K562 (cell line): ENCODE measurements at regions not wholly inside any gene's neighbourhood (a gene's known extent, or its start where the extent isn't known, plus 50 kb on each side); places are given as distances from the start of the nearest gene placed in this dataset.

ENCODE experiments used
- ATAC-seq: fragments of 200-7000 bp; cut with Tn5 transposase; 3 replicates; pipeline ENCODE4 v1.9.1; 2020; ENCODE audit warnings: moderate library complexity
- BruUV-seq: library from RNA; stranded (reverse); fragments of 400-500 nt; replicated peaks from 2 replicates; lab custom pipeline; 2021; lab: Mats Ljungman, UMichigan
- CTCF ChIA-PET: fragments of 300-600 bp; formaldehyde crosslinking; extraction: SDS; loops from one replicate; lab custom pipeline; 2021; ENCODE audit warnings: low intra/inter-chr PET ratio; lab: Yijun Ruan, JAX
- POLR2A ChIA-PET: fragments of 300-600, 350-650 bp; sonication (Branson Sonifier 250); formaldehyde crosslinking; extraction: SDS; loops from one replicate; lab custom pipeline; 2021; ENCODE audit warnings: antibody characterized with exemption, inconsistent platforms; lab: Yijun Ruan, JAX
- DNase-seq, 4 experiments: peaks; one replicate each; pipeline versions ENCODE4 v3.0.0 to v3.0.0-alpha.2; 2011 to 2018; ENCODE audit warnings: low spot score in 3 of 4, mixed read lengths in 3 of 4; ENCODE audit errors: extremely low read depth in 1 of 4
- FAIRE-seq: peaks from 2 replicates; lab custom pipeline; 2011; peaks lifted over from hg19 to GRCh38; lab: Jason Lieb, UNC
- H2AFZ ChIP-seq: 2 replicates; pipeline ENCODE4 v1.6.0; 2011; ENCODE audit warnings: low read depth, low read length, control low read depth, inconsistent platforms
- H3K27ac ChIP-seq: fragments of 200-600 bp; 3 replicates; pipeline ENCODE4 v1.8.0; 2011; ENCODE audit warnings: low read depth, mild to moderate bottlenecking, control low read depth, inconsistent platforms, low read length, moderate library complexity, mixed read lengths; ENCODE audit errors: extremely low read depth
- H3K27me3 ChIP-seq, 2 experiments: fragments of 300-600 bp in 1 of 2; 2 replicates in 1 of 2; 3 replicates in 1 of 2; pipeline versions ENCODE4 v1.6.0 to v1.8.0; 2011; ENCODE audit warnings: inconsistent platforms in 2 of 2, low read length in 2 of 2, mild to moderate bottlenecking in 1 of 2, mixed read lengths in 1 of 2, moderate library complexity in 1 of 2; ENCODE audit not compliant: control insufficient read depth in 2 of 2, insufficient read depth in 2 of 2
- H3K36me3 ChIP-seq: fragments of 300-600 bp; 3 replicates; pipeline ENCODE4 v1.8.0; 2011; ENCODE audit warnings: mild to moderate bottlenecking, low read length, inconsistent platforms; ENCODE audit not compliant: control insufficient read depth, insufficient read depth
- H3K4me1 ChIP-seq, 2 experiments: fragments of 200-600 bp in 1 of 2; replicated peaks in 1 of 2; 2 replicates in 1 of 2; 3 replicates in 1 of 2; pipeline versions ENCODE4 v1.5.1 to v1.8.0; 2011; ENCODE audit warnings: inconsistent platforms in 2 of 2, low read length in 2 of 2, mild to moderate bottlenecking in 1 of 2, mixed read lengths in 1 of 2, moderate library complexity in 1 of 2; ENCODE audit not compliant: control insufficient read depth in 2 of 2, insufficient read depth in 2 of 2
- H3K4me2 ChIP-seq: 2 replicates; pipeline ENCODE4 v1.6.1; 2011; ENCODE audit warnings: low read length, control low read depth, inconsistent platforms, mixed read lengths; ENCODE audit not compliant: insufficient read depth
- H3K4me3 ChIP-seq: fragments of 200-600 bp; sonication (generic), shearing (Covaris generic); 2 replicates; pipeline ENCODE4 v1.5.1; 2016; ENCODE audit warnings: control low read depth, inconsistent platforms
- H3K79me2 ChIP-seq: fragments of 200-600 bp; 3 replicates; pipeline ENCODE4 v1.8.0; 2011; ENCODE audit warnings: low read length, inconsistent platforms; ENCODE audit not compliant: control insufficient read depth, insufficient read depth
- H3K9ac ChIP-seq, 2 experiments: 2 replicates each; pipeline versions ENCODE4 v1.6.0 to v1.6.1; 2011; ENCODE audit warnings: low read depth in 2 of 2, low read length in 2 of 2, control low read depth in 1 of 2, inconsistent platforms in 1 of 2, mild to moderate bottlenecking in 1 of 2, mixed read lengths in 1 of 2; ENCODE audit not compliant: insufficient read depth in 1 of 2
- H3K9me1 ChIP-seq: one replicate; pipeline ENCODE4 v1.6.0; 2011; ENCODE audit warnings: inconsistent platforms, mild to moderate bottlenecking, low read length, moderate library complexity; ENCODE audit not compliant: control insufficient read depth, insufficient read depth
- H3K9me3 ChIP-seq: replicated peaks from 2 replicates; pipeline ENCODE4 v1.5.1; 2011; ENCODE audit warnings: low read depth, low read length, inconsistent platforms; ENCODE audit not compliant: control insufficient read depth, insufficient read depth
- H4K20me1 ChIP-seq: replicated peaks from 2 replicates; pipeline ENCODE4 v1.6.1; 2011; ENCODE audit warnings: low read length, inconsistent platforms, mixed read lengths; ENCODE audit not compliant: control insufficient read depth, insufficient read depth
- ADNP ChIP-seq: fragments of 200-800 bp; sonication (Bioruptor generic); IDR thresholded peaks from 2 replicates; pipeline ENCODE4 v1.6.1; 2016; ENCODE audit warnings: missing genetic modification characterization, missing compliant biosample characterization
- ATF4 ChIP-seq: fragments of 450-650 bp; formaldehyde crosslinking; IDR thresholded peaks from 2 replicates; pipeline ENCODE4 v1.4.0; 2022; ENCODE audit warnings: mild to moderate bottlenecking, moderate library complexity
- CREB1 ChIP-seq, 2 experiments: sonication (generic) in 1 of 2; formaldehyde crosslinking in 1 of 2; IDR thresholded peaks; 2 replicates each; pipeline versions ENCODE4 v1.6.1 to v1.8.0; 2012 to 2022; ENCODE audit warnings: inconsistent platforms in 1 of 2, mild to moderate bottlenecking in 1 of 2, missing genetic modification reagents in 1 of 2, moderate library complexity in 1 of 2
- EHMT2 ChIP-seq: fragments of 450-650 bp; IDR thresholded peaks from 2 replicates; pipeline ENCODE4 v1.6.1; 2018; ENCODE audit warnings: antibody characterized with exemption
- ETV1 ChIP-seq: fragments of 450-650 bp; conservative IDR thresholded peaks from 2 replicates; pipeline ENCODE4 v1.6.1; 2016; ENCODE audit warnings: missing genetic modification characterization, control low read depth, low read depth, missing compliant biosample characterization
- HSF4 ChIP-seq: fragments of 250-450 bp; sonication (Bioruptor Pico); IDR thresholded peaks from 2 replicates; pipeline ENCODE4 v2.1.2; 2022; ENCODE audit warnings: mild to moderate bottlenecking, moderate library complexity, borderline replicate concordance
- NCOR1 ChIP-seq: fragments of 450-650 bp; IDR thresholded peaks from 2 replicates; pipeline ENCODE4 v1.6.1; 2016; ENCODE audit warnings: mild to moderate bottlenecking, moderate library complexity
- PHB2 ChIP-seq: fragments of 450-650 bp; IDR thresholded peaks from 2 replicates; pipeline ENCODE4 v1.6.1; 2017; ENCODE audit warnings: low read depth
- POLR2A ChIP-seq: fragments of 450-650 bp; conservative IDR thresholded peaks from 2 replicates; pipeline ENCODE4 v1.6.1; 2016
- RBM39 ChIP-seq: fragments of 200-400 bp; formaldehyde crosslinking; optimal IDR thresholded peaks from 2 replicates; pipeline ENCODE3; 2018; ENCODE audit warnings: low read depth, low read length
- SMAD2 ChIP-seq: fragments of 150-350 bp; IDR thresholded peaks from 2 replicates; pipeline ENCODE4 v1.6.1; 2014; ENCODE audit warnings: low read depth, mild to moderate bottlenecking, low read length
- SMAD4 ChIP-seq: fragments of 250-450 bp; sonication (Bioruptor Pico); conservative IDR thresholded peaks from 2 replicates; pipeline ENCODE4 v1.8.0; 2021; ENCODE audit warnings: inconsistent platforms, mild to moderate bottlenecking, moderate library complexity
- ZNF24 ChIP-seq: fragments of 450-650 bp; IDR thresholded peaks from 2 replicates; pipeline ENCODE4 v1.6.1; 2016
- ZNF263 ChIP-seq: sonication (generic); formaldehyde crosslinking; IDR thresholded peaks from 2 replicates; pipeline ENCODE4 v1.8.0; 2022; ENCODE audit warnings: mild to moderate bottlenecking, missing genetic modification reagents, borderline replicate concordance
- ZNF436 ChIP-seq: fragments of 250-450, 450-650 bp; sonication (Bioruptor Pico); formaldehyde crosslinking; IDR thresholded peaks from 2 replicates; pipeline ENCODE4 v1.7.0; 2020; ENCODE audit warnings: mild to moderate bottlenecking
- ZNF696 ChIP-seq: fragments of 250-450 bp; sonication (Bioruptor Pico); conservative IDR thresholded peaks from 2 replicates; pipeline ENCODE4 v1.4.0; 2020; ENCODE audit warnings: mild to moderate bottlenecking, moderate library complexity
- ZSCAN32 ChIP-seq: fragments of 450-650 bp; formaldehyde crosslinking; IDR thresholded peaks from 2 replicates; pipeline ENCODE4 v1.4.0; 2020; ENCODE audit warnings: mild to moderate bottlenecking, moderate library complexity
- WGBS: fragments of 100-300 bp; shearing (Covaris generic); methylation state at CpG from one replicate; pipeline ENCODE4 v1.1.6; 2016; ENCODE audit warnings: low coverage, mixed read lengths; ENCODE audit not compliant: insufficient coverage; ENCODE audit errors: missing lambda C conversion rate; 5-methylcytosine and 5-hydroxymethylcytosine counted together
- in situ Hi-C: fragments of 300-500 bp; cut with MboI; formaldehyde crosslinking; loops from 4 replicates; pipeline ENCODE4 v1.15.0; 2018; ENCODE audit warnings: inconsistent platforms, mixed read lengths
- intact Hi-C: fragments of 100-400 bp; cut with micrococcal nuclease; formaldehyde crosslinking; loops from 2 replicates; pipeline ENCODE4 v1.14.2; 2022

DNA sequence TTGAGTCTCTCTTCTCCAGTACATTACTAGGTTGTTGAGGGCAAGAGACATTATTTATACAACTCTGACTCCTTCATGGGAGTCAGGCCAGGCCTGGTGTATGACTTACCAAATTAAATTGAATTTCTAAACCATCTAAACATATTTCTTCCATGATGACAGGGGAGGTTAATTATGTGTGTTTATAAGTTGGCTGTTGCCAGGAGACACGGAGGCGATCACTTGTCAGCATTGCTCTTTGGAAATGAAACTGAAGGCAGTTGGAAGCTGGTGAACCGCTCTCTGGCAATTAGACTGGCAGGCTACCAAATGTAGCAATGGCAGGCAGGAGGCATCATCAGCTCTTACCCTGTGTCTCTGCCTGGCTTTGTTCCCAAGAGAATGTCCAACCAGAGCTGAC is 241.4 kb downstream of the KCNS3 start:
- ChIA-PET CTCF (no interaction called here), POLR2A (no interaction called here)
- no peaks in the 10 kb centered on the region for H3K9me1 ChIP-seq
- in situ Hi-C loops (no loop called here), intact Hi-C loops (no loop called here)
- H3K4me3 ChIP-seq, result no peak overlapping the region
- no peaks in the 10 kb centered on the region for H4K20me1 ChIP-seq
- H3K9ac ChIP-seq, result no peak overlapping the region
- no peak for FAIRE-seq
- TF ChIP-seq POLR2A (no peak), EHMT2 (no peak), ADNP (tag) (no peak), ETV1 (tag) (no peak), PHB2 (no peak), RBM39 (no peak), SMAD4 (CRISPR knock-in tag) (no peak), NCOR1 (no peak), ZNF696 (CRISPR knock-in tag) (no peak), CREB1 (IDR thresholded peaks at IDR 0.05) (no peak), CREB1 (CRISPR knock-in tag; IDR thresholded peaks at IDR 0.05) (no peak), ZNF263 (CRISPR knock-in tag) (no peak), HSF4 (CRISPR knock-in tag) (no peak), ZSCAN32 (CRISPR knock-in tag) (no peak), SMAD2 (no peak), ZNF24 (no peak), ZNF436 (no peak), ATF4 (no peak)
- no peaks in the 10 kb centered on the region for H3K9me3 ChIP-seq
- H3K36me3 ChIP-seq, result no peaks in the 10 kb centered on the region
- DNase-seq, result no peak
- no TSS peak for BruUV-seq
- H3K4me1 ChIP-seq, result no peaks in the 10 kb centered on the region
- H3K4me2 ChIP-seq, result no peak overlapping the region
- H3K27me3 ChIP-seq, result no peaks in the 10 kb centered on the region
- no peaks in the 10 kb centered on the region for H3K79me2 ChIP-seq
- no peak for ATAC-seq
- no peak overlapping the region for H3K27ac ChIP-seq
- WGBS, result 0% methylated on average over 3 of the region's 3 CpGs
- H2AFZ ChIP-seq, result no peak overlapping the region
